Subcutaneous abdominal adipose tissue (tissue), 5 donors: ENCODE measurements at regions not wholly inside any gene's neighbourhood (a gene's known extent, or its start where the extent isn't known, plus 50 kb on each side); places are given as distances from the start of the nearest gene placed in this dataset.
"Not testable (repeated sequence)": the region's sequence is repeated elsewhere in the genome, so short reads cannot be mapped to it uniquely, and the experiment has no call there.

ENCODE experiments used
- H3K27ac ChIP-seq: one replicate; pipeline ENCODE4 v1.7.0; 2013; ENCODE audit warnings: low read depth, mild to moderate bottlenecking, inconsistent platforms, low read length, moderate library complexity
- H3K27me3 ChIP-seq, 5 donors: one replicate each; pipeline ENCODE4 v1.7.0; 2013; ENCODE audit warnings: low read length in 5 of 5, inconsistent platforms in 1 of 5; ENCODE audit not compliant: control insufficient read depth in 5 of 5, insufficient read depth in 4 of 5
- H3K36me3 ChIP-seq, 5 donors: one replicate each; pipeline ENCODE4 v1.7.0; 2013; ENCODE audit warnings: low read length in 5 of 5; ENCODE audit not compliant: control insufficient read depth in 5 of 5, insufficient read depth in 5 of 5
- H3K4me1 ChIP-seq, 5 donors: one replicate each; pipeline ENCODE4 v1.7.0; 2013; ENCODE audit warnings: low read length in 5 of 5, mild to moderate bottlenecking in 3 of 5, moderate library complexity in 1 of 5; ENCODE audit not compliant: control insufficient read depth in 5 of 5, insufficient read depth in 5 of 5
- H3K4me3 ChIP-seq, 5 donors: one replicate each; pipeline ENCODE4 v1.7.0; 2013; ENCODE audit warnings: low read length in 5 of 5, low read depth in 1 of 5
- H3K9ac ChIP-seq, 5 donors: one replicate each; pipeline ENCODE4 v1.7.0; 2013; ENCODE audit warnings: low read length in 5 of 5, mild to moderate bottlenecking in 4 of 5, moderate library complexity in 3 of 5
- H3K9me3 ChIP-seq, 5 donors: one replicate each; pipeline ENCODE4 v1.7.0; 2013; ENCODE audit warnings: low read length in 5 of 5; ENCODE audit not compliant: control insufficient read depth in 5 of 5
- donor health status: healthy.
- donor health status: healthy.
- donor health status: healthy.
- donor health status: healthy.
- donor health status: healthy.

GRCh38 chr4:54439831-54440243, 210.7 kb downstream of the PDGFRA start:
- no peaks in the 10 kb centered on the region for H3K9me3 ChIP-seq
- H3K4me1 ChIP-seq = peaks cover 0 to 11% (median 5%) of the 10 kb centered on the region in 5 donors
- H3K27me3 ChIP-seq = peaks cover 0 to 13% (median 0%) of the 10 kb centered on the region in 5 donors
- H3K27ac ChIP-seq = no peak overlapping the region
- peak overlapping the region in 1 of 5 donors; percentile 18 for H3K9ac ChIP-seq
- peak overlapping the region in 4 of 5 donors; percentile 34 to 55 (median 46) for H3K4me3 ChIP-seq
- H3K36me3 ChIP-seq = no peaks in the 10 kb centered on the region

GRCh38 chr4:54440394-54441136, 211.5 kb downstream of the PDGFRA start:
- peak overlapping the region in 4 of 5 donors; percentile 34 to 55 (median 50) for H3K4me3 ChIP-seq
- H3K27me3 ChIP-seq = peaks cover 0 to 7% (median 0%) of the 10 kb centered on the region in 5 donors
- no peak overlapping the region for H3K27ac ChIP-seq
- peak overlapping the region in 2 of 5 donors; percentile 6 to 64 for H3K9ac ChIP-seq
- no peaks in the 10 kb centered on the region for H3K36me3 ChIP-seq
- no peaks in the 10 kb centered on the region for H3K9me3 ChIP-seq
- H3K4me1 ChIP-seq = peaks cover 0 to 11% (median 5%) of the 10 kb centered on the region in 5 donors

- no peak overlapping the region for H3K9ac ChIP-seq
- no peak overlapping the region for H3K27ac ChIP-seq
- no peaks in the 10 kb centered on the region for H3K4me1 ChIP-seq
- H3K9me3 ChIP-seq = peaks cover 0 to 8% (median 3%) of the 10 kb centered on the region in 5 donors
- H3K36me3 ChIP-seq = no peaks in the 10 kb centered on the region
- no peaks in the 10 kb centered on the region for H3K27me3 ChIP-seq
- no peak overlapping the region for H3K4me3 ChIP-seq
Observed at GRCh38 chr4:54445866-54446265, 211.9 kb upstream of the KIT start.

GRCh38 chr4:54446581-54446980, 211.2 kb upstream of the KIT start:
- Histone ChIP-seq H3K27me3 (no peaks in the 10 kb centered on the region), H3K27ac (no peak overlapping the region), H3K4me3 (no peak overlapping the region), H3K36me3 (no peaks in the 10 kb centered on the region), H3K9me3 (peaks cover 0 to 9% (median 5%) of the 10 kb centered on the region in 5 donors), H3K4me1 (no peaks in the 10 kb centered on the region), H3K9ac (no peak overlapping the region)

GRCh38 chr4:54447304-54447703, 210.5 kb upstream of the KIT start:
- Histone ChIP-seq H3K4me1 (no peaks in the 10 kb centered on the region), H3K4me3 (no peak overlapping the region), H3K27me3 (no peaks in the 10 kb centered on the region), H3K27ac (no peak overlapping the region), H3K36me3 (no peaks in the 10 kb centered on the region), H3K9me3 (peaks cover 0 to 9% (median 5%) of the 10 kb centered on the region in 5 donors), H3K9ac (no peak overlapping the region)

GRCh38 chr4:54449999-54450398, 207.8 kb upstream of the KIT start:
- H3K36me3 ChIP-seq = no peaks in the 10 kb centered on the region
- peaks cover 0 to 9% (median 5%) of the 10 kb centered on the region in 5 donors for H3K9me3 ChIP-seq

GRCh38 chr4:54466960-54467359, 190.8 kb upstream of the KIT start:
- H3K9me3 ChIP-seq, H3K27ac ChIP-seq, H3K4me1 ChIP-seq, H3K36me3 ChIP-seq, H3K27me3 ChIP-seq, H3K4me3 ChIP-seq, H3K9ac ChIP-seq: not testable (repeated sequence)

More at GRCh38 chr4:54449999-54450398, 207.8 kb upstream of the KIT start:
- H3K4me1 ChIP-seq = no peaks in the 10 kb centered on the region
- H3K27me3 ChIP-seq = no peaks in the 10 kb centered on the region
- H3K9ac ChIP-seq = no peak overlapping the region
- H3K4me3 ChIP-seq = no peak overlapping the region
- H3K27ac ChIP-seq = no peak overlapping the region

- H3K27me3 ChIP-seq = no peaks in the 10 kb centered on the region
- H3K9ac ChIP-seq = no peak overlapping the region
- H3K36me3 ChIP-seq = no peaks in the 10 kb centered on the region
- peaks cover 0 to 5% (median 0%) of the 10 kb centered on the region in 5 donors for H3K9me3 ChIP-seq
- no peaks in the 10 kb centered on the region for H3K4me1 ChIP-seq
- no peak overlapping the region for H3K27ac ChIP-seq
- H3K4me3 ChIP-seq = no peak overlapping the region
Observed at GRCh38 chr4:54473077-54473545, 184.6 kb upstream of the KIT start.

GRCh38 chr4:54473798-54474197, 184.0 kb upstream of the KIT start:
- H3K4me1 ChIP-seq = no peaks in the 10 kb centered on the region
- no peaks in the 10 kb centered on the region for H3K36me3 ChIP-seq
- H3K4me3 ChIP-seq = no peak overlapping the region
- no peaks in the 10 kb centered on the region for H3K27me3 ChIP-seq
- peaks cover 0 to 2% (median 0%) of the 10 kb centered on the region in 5 donors for H3K9me3 ChIP-seq
- H3K27ac ChIP-seq = no peak overlapping the region
- H3K9ac ChIP-seq = no peak overlapping the region

GRCh38 chr4:54475546-54475945, 182.2 kb upstream of the KIT start:
- Histone ChIP-seq H3K9ac (no peak overlapping the region), H3K27me3 (no peaks in the 10 kb centered on the region), H3K4me3 (no peak overlapping the region), H3K36me3 (no peaks in the 10 kb centered on the region), H3K27ac (no peak overlapping the region), H3K9me3 (peaks cover 0 to 15% (median 7%) of the 10 kb centered on the region in 5 donors), H3K4me1 (no peaks in the 10 kb centered on the region)
